IMR-90 (cell line): ENCODE measurements at regions not wholly inside any gene's neighbourhood (a gene's known extent, or its start where the extent isn't known, plus 50 kb on each side); places are given as distances from the start of the nearest gene placed in this dataset.

Experiments
- ATAC-seq: fragments of 200-7000 bp; cut with Tn5 transposase; 2 replicates; pipeline ENCODE4 v1.9.1; 2020; ENCODE audit warnings: low read depth, mild to moderate bottlenecking, moderate library complexity
- BruUV-seq: library from RNA; stranded (reverse); fragments of 400-500 nt; replicated peaks from 2 replicates; lab custom pipeline; 2021; lab: Mats Ljungman, UMichigan
- CTCF ChIA-PET: fragments of 300-600 bp; formaldehyde crosslinking; extraction: SDS; loops from one replicate; lab custom pipeline; 2021; ENCODE audit warnings: antibody characterized with exemption; lab: Yijun Ruan, JAX
- POLR2A ChIA-PET: fragments of 300-600 bp; sonication (Branson Sonifier 250); formaldehyde crosslinking; loops from one replicate; lab custom pipeline; 2022; ENCODE audit warnings: antibody characterized with exemption; ENCODE audit not compliant: unreplicated experiment; lab: Charles Lee
- DNase-seq: peaks from one replicate; pipeline ENCODE4 v3.0.0; 2013
- H2AFZ ChIP-seq: replicated peaks from 2 replicates; pipeline ENCODE3; 2013; ENCODE audit warnings: low read length, mild to moderate bottlenecking; ENCODE audit not compliant: poor library complexity
- H2AK5ac ChIP-seq: 2 replicates; pipeline ENCODE4 v1.6.1; 2013; ENCODE audit warnings: low read depth, low read length, inconsistent platforms
- H2AK9ac ChIP-seq: replicated peaks from 2 replicates; pipeline ENCODE3; 2013; ENCODE audit warnings: mild to moderate bottlenecking, low read depth, low read length, moderate library complexity; ENCODE audit not compliant: poor library complexity
- H2BK120ac ChIP-seq: 2 replicates; pipeline ENCODE4 v1.6.1; 2013; ENCODE audit warnings: low read depth, low read length, inconsistent platforms
- H2BK15ac ChIP-seq: 3 replicates; pipeline ENCODE4 v1.6.1; 2013; ENCODE audit warnings: low read depth, low read length, inconsistent platforms
- H2BK20ac ChIP-seq: 2 replicates; pipeline ENCODE4 v1.6.1; 2013; ENCODE audit warnings: low read depth, mild to moderate bottlenecking, inconsistent platforms, low read length, moderate library complexity
- H2BK5ac ChIP-seq: 2 replicates; pipeline ENCODE4 v1.6.1; 2013; ENCODE audit warnings: mild to moderate bottlenecking, low read depth, low read length, inconsistent platforms; ENCODE audit not compliant: poor library complexity, severe bottlenecking
- H3K14ac ChIP-seq: replicated peaks from 2 replicates; pipeline ENCODE4 v1.6.1; 2013; ENCODE audit warnings: low read depth, low read length, inconsistent platforms
- H3K18ac ChIP-seq: 2 replicates; pipeline ENCODE4 v1.6.1; 2013; ENCODE audit warnings: low read depth, low read length, control low read depth
- H3K23ac ChIP-seq: 2 replicates; pipeline ENCODE4 v1.6.1; 2013; ENCODE audit warnings: low read depth, low read length, inconsistent platforms
- H3K27ac ChIP-seq: 2 replicates; pipeline ENCODE4 v1.5.1; 2013; ENCODE audit warnings: mild to moderate bottlenecking, control low read depth, low read length; ENCODE audit not compliant: insufficient read depth
- H3K27me3 ChIP-seq: 2 replicates; pipeline ENCODE4 v1.6.1; 2013; ENCODE audit warnings: low read length; ENCODE audit not compliant: control insufficient read depth, insufficient read depth
- H3K36me3 ChIP-seq: 2 replicates; pipeline ENCODE4 v1.6.1; 2013; ENCODE audit warnings: low read length, mixed read lengths; ENCODE audit not compliant: control insufficient read depth, insufficient read depth
- H3K4ac ChIP-seq: 2 replicates; pipeline ENCODE4 v1.6.1; 2013; ENCODE audit warnings: low read depth, low read length, inconsistent platforms
- H3K4me1 ChIP-seq: 2 replicates; pipeline ENCODE4 v1.6.1; 2013; ENCODE audit warnings: low read length, mixed read lengths; ENCODE audit not compliant: control insufficient read depth, insufficient read depth
- H3K4me2 ChIP-seq: 2 replicates; pipeline ENCODE4 v1.6.1; 2013; ENCODE audit warnings: low read depth, mild to moderate bottlenecking, control low read depth, low read length, moderate library complexity
- H3K4me3 ChIP-seq: 2 replicates; pipeline ENCODE4 v1.5.1; 2013; ENCODE audit warnings: low read depth, mild to moderate bottlenecking, control low read depth, low read length, moderate library complexity; ENCODE audit not compliant: insufficient read depth
- H3K56ac ChIP-seq: 2 replicates; pipeline ENCODE4 v1.6.1; 2013; ENCODE audit warnings: low read length, inconsistent platforms; ENCODE audit not compliant: insufficient read depth; ENCODE audit errors: extremely low read depth
- H3K79me1 ChIP-seq, 2 experiments: 2 replicates each; pipeline ENCODE4 v1.6.1; 2013; ENCODE audit warnings: low read length in 2 of 2, inconsistent platforms in 1 of 2, low read depth in 1 of 2
- H3K9ac ChIP-seq: 2 replicates; pipeline ENCODE4 v1.6.1; 2013; ENCODE audit warnings: low read depth, low read length, control low read depth
- H3K9me1 ChIP-seq: 2 replicates; pipeline ENCODE4 v1.6.1; 2013; ENCODE audit warnings: low read length, inconsistent platforms; ENCODE audit not compliant: insufficient read depth
- H3K9me3 ChIP-seq: 2 replicates; pipeline ENCODE4 v1.6.1; 2013; ENCODE audit warnings: low read length; ENCODE audit not compliant: control insufficient read depth, insufficient read depth
- H4K20me1 ChIP-seq: 2 replicates; pipeline ENCODE4 v1.6.1; 2013; ENCODE audit warnings: low read length, inconsistent platforms; ENCODE audit not compliant: insufficient read depth
- H4K5ac ChIP-seq: 2 replicates; pipeline ENCODE4 v1.6.1; 2013; ENCODE audit warnings: mild to moderate bottlenecking, low read depth, low read length, control low read depth
- H4K8ac ChIP-seq, 2 experiments: 2 replicates each; pipeline ENCODE4 v1.6.1; 2013; ENCODE audit warnings: low read depth in 2 of 2, low read length in 2 of 2, control low read depth in 1 of 2, inconsistent platforms in 1 of 2
- H4K91ac ChIP-seq: 2 replicates; pipeline ENCODE4 v1.6.1; 2013; ENCODE audit warnings: low read depth, low read length, inconsistent platforms; ENCODE audit not compliant: insufficient read depth
- MAZ ChIP-seq: IDR thresholded peaks from 2 replicates; pipeline ENCODE4 v1.6.1; 2012; ENCODE audit warnings: low read depth, mild to moderate bottlenecking, low read length, improper control_type of control experiment, moderate library complexity, borderline replicate concordance
- MXI1 ChIP-seq: IDR thresholded peaks from 2 replicates; pipeline ENCODE4 v1.6.1; 2012; ENCODE audit warnings: low read depth, mild to moderate bottlenecking, low read length, moderate library complexity, borderline replicate concordance
- POLR2A ChIP-seq: IDR thresholded peaks from 2 replicates; pipeline ENCODE4 v1.6.1; 2012; ENCODE audit warnings: mild to moderate bottlenecking, low read depth, low read length
- RFX5 ChIP-seq: IDR thresholded peaks from 2 replicates; pipeline ENCODE4 v1.8.0; 2012; ENCODE audit warnings: low read depth, mild to moderate bottlenecking, low read length, moderate library complexity
- WGBS, 2 experiments: methylation state at CpG; one replicate each; pipeline versions ENCODE4 v1.1.5 to v1.1.7; 2013; ENCODE audit warnings: missing lambda C conversion rate in 2 of 2; ENCODE audit not compliant: insufficient read length in 1 of 2; ENCODE audit errors: extremely low coverage in 2 of 2; 5-methylcytosine and 5-hydroxymethylcytosine counted together
- dilution Hi-C: fragments of 300-500 bp; cut with HindIII; formaldehyde crosslinking; loops from one replicate; pipeline ENCODE4 v1.14.3; 2018; ENCODE audit warnings: low sequenced_read_pairs; ENCODE audit not compliant: unreplicated experiment
- in situ Hi-C: fragments of 300-500 bp; cut with MboI; formaldehyde crosslinking; loops from 3 replicates; pipeline ENCODE4 v1.14.3; 2019; ENCODE audit warnings: low sequenced_read_pairs, inconsistent platforms, mixed read lengths
- intact Hi-C: fragments of 100-400 bp; cut with micrococcal nuclease; formaldehyde crosslinking; loops from 2 replicates; pipeline ENCODE4 v1.10.0; 2022

GRCh38 chr15:62447742-62448141 lies 282.7 kb upstream of the C2CD4B start:
- in situ Hi-C loops: no loop called here
- 86% methylated on average over 4 of the region's 7 CpGs; no CpG with 5 or more reads in 1 of the 2 experiments for WGBS, 2 experiments
- H3K56ac ChIP-seq: no peak overlapping the region
- no peak overlapping the region for H4K91ac ChIP-seq
- intact Hi-C loops: no loop called here
- H3K9me1 ChIP-seq: peaks cover 25% of the 10 kb centered on the region
- H3K9ac ChIP-seq: no peak overlapping the region
- H3K14ac ChIP-seq: 0 out of 2 replicates have a peak overlapping the region, but pooled peaks have one; percentile 43
- no peak overlapping the region for H3K27ac ChIP-seq
- BruUV-seq: no TSS peak
- dilution Hi-C loops: no loop called here
- H2BK5ac ChIP-seq: no peak overlapping the region
- DNase-seq: no peak
- no peaks in the 10 kb centered on the region for H3K27me3 ChIP-seq
- peak overlapping the region; percentile 49; the same call in 1 of the 2 replicates for H2AK5ac ChIP-seq
- H3K4me2 ChIP-seq: no peak overlapping the region
- H3K18ac ChIP-seq: no peak overlapping the region
- H3K36me3 ChIP-seq: no peaks in the 10 kb centered on the region
- peaks cover 5 to 50% of the 10 kb centered on the region in 2 experiments; a peak in 3 of 4 replicates for H3K79me1 ChIP-seq
- no peaks in the 10 kb centered on the region for H3K9me3 ChIP-seq
- peaks cover 18% of the 10 kb centered on the region for H3K4me1 ChIP-seq
- peaks cover 6% of the 10 kb centered on the region for H4K20me1 ChIP-seq
- H2BK120ac ChIP-seq: 0 out of 2 replicates have a peak overlapping the region, but pooled peaks have one; percentile 2
- CTCF ChIA-PET: no interaction called here
- 0 out of 3 replicates have a peak overlapping the region, but pooled peaks have one; percentile 9 for H2BK15ac ChIP-seq
- H2AFZ ChIP-seq: no peak overlapping the region
- H4K5ac ChIP-seq: no peak overlapping the region; the same call in 1 of the 2 replicates
- POLR2A ChIA-PET: no interaction called here
- H3K4ac ChIP-seq: no peak overlapping the region
- H3K23ac ChIP-seq: no peak overlapping the region
- TF ChIP-seq POLR2A (no peak), MXI1 (no peak), MAZ (no peak), RFX5 (no peak)
- no peak overlapping the region for H3K4me3 ChIP-seq
- H2AK9ac ChIP-seq: no peak overlapping the region
- ATAC-seq: no peak
- H4K8ac ChIP-seq: no peak overlapping the region
- H2BK20ac ChIP-seq: no peak overlapping the region
